Calu3 (cell line): ENCODE measurements at regions not wholly inside any gene's neighbourhood (a gene's known extent, or its start where the extent isn't known, plus 50 kb on each side); places are given as distances from the start of the nearest gene placed in this dataset.

Experiments
- BruUV-seq: library from RNA; stranded (reverse); fragments of 400-500 nt; replicated peaks from 2 replicates; lab custom pipeline; 2021; lab: Mats Ljungman, UMichigan
- CTCF ChIA-PET: fragments of 300-600 bp; sonication (Branson Sonifier 250); formaldehyde crosslinking; loops from one replicate; lab custom pipeline; 2022; ENCODE audit warnings: antibody characterized with exemption; lab: Charles Lee
- DNase-seq: peaks from one replicate; pipeline ENCODE4 v3.0.0; 2022
- H3K27ac Mint-ChIP-seq: one replicate; pipeline ENCODE4 v1.8.0; 2022; ENCODE audit warnings: mixed read lengths; ENCODE audit not compliant: unreplicated experiment
- H3K27me3 Mint-ChIP-seq: one replicate; pipeline ENCODE4 v1.8.0; 2022; ENCODE audit warnings: mixed read lengths; ENCODE audit not compliant: unreplicated experiment
- H3K36me3 Mint-ChIP-seq: one replicate; pipeline ENCODE4 v1.8.0; 2022; ENCODE audit warnings: mild to moderate bottlenecking, moderate library complexity, mixed read lengths; ENCODE audit not compliant: insufficient read depth, unreplicated experiment
- H3K4me1 Mint-ChIP-seq: one replicate; pipeline ENCODE4 v1.8.0; 2022; ENCODE audit warnings: mild to moderate bottlenecking, low read depth, mixed read lengths; ENCODE audit not compliant: unreplicated experiment
- H3K4me3 Mint-ChIP-seq: one replicate; pipeline ENCODE4 v1.8.0; 2022; ENCODE audit warnings: mild to moderate bottlenecking, low read depth, moderate library complexity, mixed read lengths; ENCODE audit not compliant: unreplicated experiment
- H3K9me3 Mint-ChIP-seq: one replicate; pipeline ENCODE4 v1.8.0; 2022; ENCODE audit warnings: low read depth, mixed read lengths; ENCODE audit not compliant: unreplicated experiment
- intact Hi-C: fragments of 100-400 bp; cut with micrococcal nuclease; formaldehyde crosslinking; loops from one replicate; pipeline ENCODE4 v1.10.0; 2022; ENCODE audit not compliant: unreplicated experiment
- TF ChIP-seq, protein P1 (sequence below): fragments of 200-600 bp; IDR thresholded peaks from one replicate; pipeline ENCODE4 v1.8.0; 2022; ENCODE audit warnings: antibody characterized with exemption; ENCODE audit not compliant: unreplicated experiment

DNA sequence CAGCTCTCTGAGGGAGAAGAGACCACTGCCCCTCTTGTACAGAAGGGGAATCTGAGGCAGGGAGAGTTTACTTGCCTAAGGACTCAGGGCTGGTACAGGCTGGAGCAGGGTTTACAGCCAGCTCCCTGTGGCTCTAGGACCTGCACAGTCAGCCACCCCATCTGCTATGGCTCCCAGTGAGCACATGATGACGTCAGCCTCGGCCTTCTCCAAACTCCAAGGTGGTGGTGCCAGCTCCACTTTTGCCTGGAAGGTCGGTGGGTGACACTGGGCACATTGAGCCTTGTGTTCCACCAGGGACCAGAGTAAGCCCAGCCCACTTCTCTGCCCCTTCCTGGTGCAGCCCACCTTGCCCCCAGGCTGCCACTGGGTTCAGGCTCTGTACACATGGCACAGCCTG, 202.2 kb downstream of the ENGASE start:
- no peaks in the 10 kb centered on the region for H3K9me3 Mint-ChIP-seq
- CTCF ChIA-PET = interaction anchor here (0.6 kb wide), 1 partner anchor 138 kb away, joined by 3 read pairs; no protein-coding TSS in a partner anchor
- intact Hi-C loops = no loop called here
- peaks cover 4% of the 10 kb centered on the region for H3K36me3 Mint-ChIP-seq
- no peak overlapping the region for H3K27ac Mint-ChIP-seq
- no peak for DNase-seq
- TF ChIP-seq, protein P1, sequence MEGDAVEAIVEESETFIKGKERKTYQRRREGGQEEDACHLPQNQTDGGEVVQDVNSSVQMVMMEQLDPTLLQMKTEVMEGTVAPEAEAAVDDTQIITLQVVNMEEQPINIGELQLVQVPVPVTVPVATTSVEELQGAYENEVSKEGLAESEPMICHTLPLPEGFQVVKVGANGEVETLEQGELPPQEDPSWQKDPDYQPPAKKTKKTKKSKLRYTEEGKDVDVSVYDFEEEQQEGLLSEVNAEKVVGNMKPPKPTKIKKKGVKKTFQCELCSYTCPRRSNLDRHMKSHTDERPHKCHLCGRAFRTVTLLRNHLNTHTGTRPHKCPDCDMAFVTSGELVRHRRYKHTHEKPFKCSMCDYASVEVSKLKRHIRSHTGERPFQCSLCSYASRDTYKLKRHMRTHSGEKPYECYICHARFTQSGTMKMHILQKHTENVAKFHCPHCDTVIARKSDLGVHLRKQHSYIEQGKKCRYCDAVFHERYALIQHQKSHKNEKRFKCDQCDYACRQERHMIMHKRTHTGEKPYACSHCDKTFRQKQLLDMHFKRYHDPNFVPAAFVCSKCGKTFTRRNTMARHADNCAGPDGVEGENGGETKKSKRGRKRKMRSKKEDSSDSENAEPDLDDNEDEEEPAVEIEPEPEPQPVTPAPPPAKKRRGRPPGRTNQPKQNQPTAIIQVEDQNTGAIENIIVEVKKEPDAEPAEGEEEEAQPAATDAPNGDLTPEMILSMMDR = no peak
- peaks cover 12% of the 10 kb centered on the region for H3K4me1 Mint-ChIP-seq
- no peak overlapping the region for H3K4me3 Mint-ChIP-seq
- H3K27me3 Mint-ChIP-seq = peaks cover 98% of the 10 kb centered on the region
- no TSS peak for BruUV-seq

DNA sequence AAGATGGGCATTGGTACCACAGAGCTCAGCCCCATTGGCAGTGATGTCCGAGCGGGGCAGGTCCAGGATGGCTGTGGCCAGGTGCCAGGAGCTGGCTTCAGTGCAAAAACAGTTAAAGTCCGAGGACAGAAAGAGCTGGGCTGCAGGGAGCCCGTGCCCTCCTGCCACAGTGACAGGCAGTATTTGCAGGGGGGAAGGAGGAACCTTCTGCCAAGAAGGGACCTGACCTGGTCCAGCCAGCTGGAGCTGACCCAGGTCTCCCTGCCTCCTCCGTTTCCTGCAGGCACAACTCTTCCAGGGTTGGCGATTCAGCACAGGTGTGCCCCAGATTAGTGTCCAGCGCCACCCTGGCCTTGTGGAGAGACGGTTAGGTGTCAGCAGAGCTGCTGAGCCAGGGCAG, 199.0 kb downstream of the ENGASE start:
- H3K36me3 Mint-ChIP-seq = peaks cover 7% of the 10 kb centered on the region
- no peak overlapping the region for H3K27ac Mint-ChIP-seq
- BruUV-seq = no TSS peak
- no peak overlapping the region for H3K4me3 Mint-ChIP-seq
- TF ChIP-seq, protein P1 = no peak
- no peak for DNase-seq
- intact Hi-C loops = no loop called here
- H3K4me1 Mint-ChIP-seq = peaks cover 12% of the 10 kb centered on the region
- CTCF ChIA-PET = no interaction called here
- no peaks in the 10 kb centered on the region for H3K9me3 Mint-ChIP-seq
- peaks cover 98% of the 10 kb centered on the region for H3K27me3 Mint-ChIP-seq

DNA sequence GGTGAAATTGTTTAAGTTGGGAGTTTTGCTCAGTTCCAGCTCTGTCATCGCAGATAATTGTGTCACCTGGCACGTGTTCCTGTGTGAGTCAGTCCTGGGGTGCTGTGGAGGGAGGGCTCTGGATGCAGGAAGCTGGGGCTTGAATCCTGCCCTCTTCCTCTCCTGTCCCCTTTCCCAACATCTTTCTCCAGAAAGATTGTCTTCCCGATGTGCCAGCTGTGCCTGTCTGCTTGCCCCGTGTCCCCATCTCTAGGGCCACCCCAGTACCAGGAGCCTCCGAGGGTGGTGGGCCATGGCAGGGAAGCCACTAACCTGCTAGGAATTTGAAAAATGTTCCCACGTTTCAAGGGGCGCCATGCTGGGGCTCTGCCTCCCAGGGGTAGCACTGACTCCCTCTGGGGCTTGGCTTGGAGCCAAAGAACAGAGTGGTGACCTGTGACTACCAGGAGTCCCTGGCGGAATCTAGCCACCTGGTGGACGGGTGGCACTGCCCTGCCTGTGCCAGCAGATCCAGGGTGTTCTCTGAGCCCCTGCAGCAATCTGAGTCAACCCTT, 198.1 kb downstream of the ENGASE start:
- BruUV-seq = no TSS peak
- Mint-ChIP-seq H3K27me3 (peaks cover 99% of the 10 kb centered on the region), H3K4me1 (peaks cover 12% of the 10 kb centered on the region), H3K27ac (no peak overlapping the region), H3K4me3 (no peak overlapping the region), H3K9me3 (no peaks in the 10 kb centered on the region), H3K36me3 (peaks cover 10% of the 10 kb centered on the region)
- TF ChIP-seq, protein P1 = no peak
- intact Hi-C loops = no loop called here
- DNase-seq = peak; percentile 71
- CTCF ChIA-PET = no interaction called here

DNA sequence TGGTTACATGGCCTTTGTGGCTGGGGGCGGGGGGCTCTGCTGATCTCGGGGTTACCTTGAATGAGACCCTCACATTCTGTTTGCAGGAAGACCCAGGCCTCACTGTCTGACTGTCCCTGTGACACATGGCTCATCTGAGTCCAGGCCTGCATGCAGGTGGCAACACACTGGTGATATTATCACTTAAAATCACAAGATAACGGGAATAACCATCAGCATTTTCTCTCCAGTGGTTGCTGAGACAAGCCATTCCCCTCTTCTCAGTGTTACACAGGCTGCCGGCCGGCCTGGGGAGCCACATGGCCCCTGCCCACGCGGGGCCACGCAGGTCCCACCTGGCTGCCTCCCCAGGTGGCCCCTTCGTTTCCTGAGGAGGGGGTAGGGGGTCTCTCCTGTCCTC, 197.6 kb downstream of the ENGASE start:
- Mint-ChIP-seq H3K27me3 (peaks cover 99% of the 10 kb centered on the region), H3K36me3 (peaks cover 10% of the 10 kb centered on the region), H3K9me3 (no peaks in the 10 kb centered on the region), H3K4me3 (no peak overlapping the region), H3K27ac (no peak overlapping the region), H3K4me1 (peaks cover 12% of the 10 kb centered on the region)
- no TSS peak for BruUV-seq
- TF ChIP-seq, protein P1 = no peak
- intact Hi-C loops = no loop called here
- DNase-seq = no peak
- CTCF ChIA-PET = no interaction called here
